Breast epithelium (tissue), 4 donors: ENCODE measurements at regions not wholly inside any gene's neighbourhood (a gene's known extent, or its start where the extent isn't known, plus 50 kb on each side); places are given as distances from the start of the nearest gene placed in this dataset.

Source experiments
- DNase-seq, 2 donors: peaks; one replicate each; pipeline ENCODE4 v3.0.0-alpha.2; 2019; ENCODE audit warnings: low spot score in 2 of 2
- H3K27ac ChIP-seq, 2 donors: fragments of 200-600 bp; sonication (generic) in 1 of 2; one replicate each; pipeline ENCODE4 v1.5.1; 2016 to 2019; ENCODE audit warnings: mild to moderate bottlenecking in 1 of 2
- H3K27me3 ChIP-seq, 2 donors: fragments of 200-600 bp; sonication (generic) in 1 of 2; one replicate each; pipeline versions ENCODE4 v1.5.1 to v1.6.0; 2017 to 2019; ENCODE audit warnings: control low read depth in 1 of 2, mild to moderate bottlenecking in 1 of 2
- H3K36me3 ChIP-seq: fragments of 200-600 bp; one replicate; pipeline ENCODE4 v1.5.1; 2019
- H3K4me1 ChIP-seq, 2 donors: fragments of 200-600 bp; sonication (generic); one replicate each; pipeline ENCODE4 v1.5.1; 2016 to 2019; ENCODE audit warnings: control low read depth in 1 of 2
- H3K4me3 ChIP-seq, 3 donors: fragments of 200-600 bp; sonication (generic); 1 replicate in 2 of 3; 2 replicates in 1 of 3; pipeline ENCODE4 v1.5.1; 2016 to 2019; ENCODE audit warnings: mild to moderate bottlenecking in 3 of 3, moderate library complexity in 2 of 3
- H3K9me3 ChIP-seq, 2 donors: fragments of 200-600 bp; sonication (generic) in 1 of 2; one replicate each; pipeline ENCODE4 v1.5.1; 2016 to 2019; ENCODE audit warnings: control low read depth in 1 of 2
- POLR2A ChIP-seq: fragments of 450-650 bp; IDR thresholded peaks from one replicate; pipeline ENCODE4 v1.6.1; 2016; ENCODE audit warnings: antibody characterized with exemption, mild to moderate bottlenecking, moderate library complexity
- POLR2AphosphoS5 ChIP-seq, 3 donors: sonication (generic); formaldehyde crosslinking; IDR thresholded peaks; one replicate each; pipeline ENCODE4 v1.6.1; 2017; ENCODE audit warnings: antibody characterized with exemption in 3 of 3
- intact Hi-C: fragments of 100-400 bp; cut with DNase I; formaldehyde crosslinking; loops from one replicate; pipeline ENCODE4 v1.15.1; 2023; ENCODE audit warnings: low total_unique reads
- TF ChIP-seq, protein P1 (sequence below), 3 donors: fragments of 450-650 bp; IDR thresholded peaks; one replicate each; pipeline ENCODE4 v1.5.1; 2016 to 2017; ENCODE audit warnings: antibody characterized with exemption in 3 of 3, mild to moderate bottlenecking in 3 of 3, moderate library complexity in 3 of 3

DNA sequence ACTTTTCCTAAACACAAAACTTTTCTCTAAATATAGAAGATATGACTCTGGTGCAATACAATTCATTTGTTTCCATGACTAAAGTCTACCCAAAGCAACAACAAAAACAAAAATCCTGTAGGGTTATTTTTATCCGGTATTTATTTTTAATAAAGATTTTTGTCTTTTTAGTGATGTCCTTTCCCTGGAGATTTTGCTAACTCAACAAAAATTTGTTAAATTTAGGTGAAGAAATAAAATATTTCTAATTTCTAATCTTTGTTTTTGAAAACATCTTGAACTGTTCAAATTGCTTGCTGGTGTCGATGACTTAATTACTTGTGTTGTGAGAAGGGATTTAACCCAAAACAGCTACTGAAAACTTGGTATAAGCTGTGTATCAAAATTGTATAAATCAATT, 741.8 kb downstream of the HDGFL1 start:
- no peaks in the 10 kb centered on the region for H3K9me3 ChIP-seq
- intact Hi-C loops = no loop called here
- DNase-seq = no peak
- H3K36me3 ChIP-seq = no peaks in the 10 kb centered on the region
- H3K27me3 ChIP-seq = no peaks in the 10 kb centered on the region
- TF ChIP-seq POLR2A (no peak), POLR2AphosphoS5 (IDR thresholded peaks at IDR 0.05) (no peak)
- TF ChIP-seq, protein P1, sequence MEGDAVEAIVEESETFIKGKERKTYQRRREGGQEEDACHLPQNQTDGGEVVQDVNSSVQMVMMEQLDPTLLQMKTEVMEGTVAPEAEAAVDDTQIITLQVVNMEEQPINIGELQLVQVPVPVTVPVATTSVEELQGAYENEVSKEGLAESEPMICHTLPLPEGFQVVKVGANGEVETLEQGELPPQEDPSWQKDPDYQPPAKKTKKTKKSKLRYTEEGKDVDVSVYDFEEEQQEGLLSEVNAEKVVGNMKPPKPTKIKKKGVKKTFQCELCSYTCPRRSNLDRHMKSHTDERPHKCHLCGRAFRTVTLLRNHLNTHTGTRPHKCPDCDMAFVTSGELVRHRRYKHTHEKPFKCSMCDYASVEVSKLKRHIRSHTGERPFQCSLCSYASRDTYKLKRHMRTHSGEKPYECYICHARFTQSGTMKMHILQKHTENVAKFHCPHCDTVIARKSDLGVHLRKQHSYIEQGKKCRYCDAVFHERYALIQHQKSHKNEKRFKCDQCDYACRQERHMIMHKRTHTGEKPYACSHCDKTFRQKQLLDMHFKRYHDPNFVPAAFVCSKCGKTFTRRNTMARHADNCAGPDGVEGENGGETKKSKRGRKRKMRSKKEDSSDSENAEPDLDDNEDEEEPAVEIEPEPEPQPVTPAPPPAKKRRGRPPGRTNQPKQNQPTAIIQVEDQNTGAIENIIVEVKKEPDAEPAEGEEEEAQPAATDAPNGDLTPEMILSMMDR (IDR thresholded peaks at IDR 0.05) = no peak
- no peak overlapping the region for H3K27ac ChIP-seq
- H3K4me1 ChIP-seq = no peaks in the 10 kb centered on the region
- H3K4me3 ChIP-seq = no peak overlapping the region

DNA sequence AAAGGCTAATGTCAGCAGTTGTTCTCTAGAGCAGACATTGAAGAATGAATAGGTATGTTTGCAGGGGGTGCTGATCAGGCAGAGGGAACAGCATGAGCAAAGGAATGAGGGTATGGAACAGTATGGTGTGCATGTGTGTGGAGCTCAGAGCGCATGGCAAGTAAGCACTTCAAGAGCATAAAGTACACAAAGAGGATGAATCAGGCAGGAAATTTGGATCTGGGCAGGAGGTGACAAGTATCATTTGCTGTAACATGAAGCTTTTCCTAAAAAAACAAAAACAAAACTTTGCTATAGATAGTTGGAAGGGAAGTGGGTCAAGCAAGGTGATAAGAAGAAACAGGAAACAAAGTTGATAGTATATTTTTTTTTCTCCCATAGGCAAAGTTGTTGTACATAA, 746.8 kb downstream of the HDGFL1 start:
- H3K9me3 ChIP-seq = no peaks in the 10 kb centered on the region
- TF ChIP-seq POLR2AphosphoS5 (IDR thresholded peaks at IDR 0.05) (no peak), POLR2A (no peak)
- TF ChIP-seq, protein P1 (IDR thresholded peaks at IDR 0.05) = no peak
- H3K27ac ChIP-seq = no peak overlapping the region
- no peaks in the 10 kb centered on the region for H3K4me1 ChIP-seq
- no peak overlapping the region for H3K4me3 ChIP-seq
- no peaks in the 10 kb centered on the region for H3K27me3 ChIP-seq
- no peak for DNase-seq
- intact Hi-C loops = no loop called here
- no peaks in the 10 kb centered on the region for H3K36me3 ChIP-seq

DNA sequence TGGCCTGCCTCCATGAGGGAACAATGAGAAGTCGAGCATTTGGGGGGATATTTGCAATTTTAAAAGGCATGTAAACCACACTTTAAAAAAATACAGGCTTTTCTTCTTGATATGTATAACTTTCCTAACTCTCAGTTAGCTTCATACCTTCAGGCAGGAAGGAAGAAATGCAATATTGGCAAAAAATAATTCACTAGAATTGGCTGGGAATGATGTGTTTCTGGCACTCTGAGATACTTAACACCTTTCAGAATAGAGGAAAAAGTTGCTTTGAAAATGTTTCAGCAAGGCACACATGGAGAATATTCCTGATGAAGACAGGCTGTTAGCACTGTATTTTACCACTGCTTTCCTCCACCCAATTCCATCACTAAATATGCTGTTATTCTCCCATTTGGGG, 747.6 kb downstream of the HDGFL1 start:
- Histone ChIP-seq H3K27me3 (no peaks in the 10 kb centered on the region), H3K9me3 (no peaks in the 10 kb centered on the region), H3K36me3 (no peaks in the 10 kb centered on the region), H3K4me3 (no peak overlapping the region), H3K4me1 (no peaks in the 10 kb centered on the region), H3K27ac (no peak overlapping the region)
- intact Hi-C loops = no loop called here
- no peak for DNase-seq
- TF ChIP-seq, protein P1 (IDR thresholded peaks at IDR 0.05) = no peak
- TF ChIP-seq POLR2A (no peak), POLR2AphosphoS5 (IDR thresholded peaks at IDR 0.05) (no peak)

DNA sequence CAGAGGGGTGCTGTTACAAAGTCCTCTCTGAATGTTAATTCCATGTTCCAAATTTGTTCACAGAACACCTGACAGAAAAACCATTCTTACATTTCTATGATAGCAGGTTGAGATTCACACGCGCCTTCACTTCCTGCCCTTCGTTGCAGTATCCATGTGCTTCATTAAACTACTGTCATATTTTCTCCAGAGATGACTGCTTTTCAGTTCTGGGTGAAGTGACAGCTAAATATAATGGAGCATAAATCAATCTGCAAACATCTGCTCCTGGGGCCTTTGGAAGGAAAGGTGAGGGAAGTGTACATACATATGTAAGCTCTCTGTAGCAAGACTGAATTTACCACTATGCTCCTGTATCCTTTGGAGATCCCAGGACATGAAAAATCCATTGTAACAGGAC, 750.2 kb downstream of the HDGFL1 start:
- Histone ChIP-seq H3K4me1 (no peaks in the 10 kb centered on the region), H3K27ac (no peak overlapping the region), H3K4me3 (no peak overlapping the region), H3K27me3 (no peaks in the 10 kb centered on the region), H3K9me3 (no peaks in the 10 kb centered on the region), H3K36me3 (no peaks in the 10 kb centered on the region)
- intact Hi-C loops = no loop called here
- DNase-seq = no peak
- TF ChIP-seq POLR2AphosphoS5 (IDR thresholded peaks at IDR 0.05) = no peak
- TF ChIP-seq POLR2A = no peak
- TF ChIP-seq, protein P1 (IDR thresholded peaks at IDR 0.05) = no peak

DNA sequence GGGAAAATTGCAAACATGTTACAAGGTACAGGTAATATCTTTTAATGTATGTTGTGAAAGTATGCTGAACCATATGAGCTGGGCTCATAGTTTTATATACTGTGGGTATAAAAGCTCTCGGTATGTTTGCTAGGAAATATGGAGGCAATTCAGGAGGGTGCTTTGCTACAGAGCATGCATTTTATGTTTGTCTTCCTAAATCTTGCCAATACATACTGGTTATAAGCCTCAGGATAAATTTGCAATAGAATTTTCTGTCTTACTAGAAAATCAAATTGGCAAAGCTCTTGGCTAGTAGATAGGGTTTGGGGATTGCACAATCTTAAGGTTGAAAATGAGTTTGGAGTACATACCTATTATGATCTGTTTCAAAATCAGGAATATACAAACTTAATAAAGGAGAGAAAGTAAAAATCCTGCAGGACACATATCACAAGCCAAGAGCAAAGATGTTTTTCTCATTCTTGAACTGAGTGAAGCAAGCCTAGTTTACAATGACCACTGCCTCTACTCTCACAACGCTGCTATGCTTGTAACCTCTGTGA, 751.2 kb downstream of the HDGFL1 start:
- Histone ChIP-seq H3K27me3 (no peaks in the 10 kb centered on the region), H3K36me3 (no peaks in the 10 kb centered on the region), H3K27ac (no peak overlapping the region), H3K9me3 (no peaks in the 10 kb centered on the region), H3K4me3 (no peak overlapping the region), H3K4me1 (no peaks in the 10 kb centered on the region)
- DNase-seq = no peak
- intact Hi-C loops = no loop called here
- TF ChIP-seq POLR2A (no peak), POLR2AphosphoS5 (IDR thresholded peaks at IDR 0.05) (no peak)
- TF ChIP-seq, protein P1 (IDR thresholded peaks at IDR 0.05) = no peak
